Thymus (tissue), 11 donors: ENCODE measurements at regions not wholly inside any gene's neighbourhood (a gene's known extent, or its start where the extent isn't known, plus 50 kb on each side); places are given as distances from the start of the nearest gene placed in this dataset.
"Not testable (repeated sequence)": the region's sequence is repeated elsewhere in the genome, so short reads cannot be mapped to it uniquely, and the experiment has no call there.

Experiments
- DNase-seq, 9 donors: peaks; one replicate each; pipeline ENCODE4 v3.0.0-alpha.2; 2013; ENCODE audit warnings: low spot score in 9 of 9, low read depth in 6 of 9, missing footprints in 1 of 9
- H3K27ac ChIP-seq, 2 donors: one replicate each; pipeline ENCODE4 v1.5.1; 2013; ENCODE audit warnings: control low read depth in 1 of 2, low read depth in 1 of 2, low read length in 1 of 2, mild to moderate bottlenecking in 1 of 2, moderate library complexity in 1 of 2
- H3K27me3 ChIP-seq, 2 donors: one replicate each; pipeline ENCODE4 v1.5.1; 2013; ENCODE audit warnings: low read length in 1 of 2; ENCODE audit not compliant: control insufficient read depth in 2 of 2, insufficient read depth in 1 of 2
- H3K36me3 ChIP-seq, 2 donors: one replicate each; pipeline ENCODE4 v1.5.1; 2013; ENCODE audit warnings: low read length in 1 of 2, mild to moderate bottlenecking in 1 of 2, moderate library complexity in 1 of 2; ENCODE audit not compliant: control insufficient read depth in 2 of 2, insufficient read depth in 2 of 2
- H3K4me1 ChIP-seq, 2 donors: one replicate each; pipeline ENCODE4 v1.5.1; 2013; ENCODE audit warnings: low read length in 2 of 2; ENCODE audit not compliant: control insufficient read depth in 2 of 2, insufficient read depth in 2 of 2
- H3K4me3 ChIP-seq, 2 donors: one replicate each; pipeline ENCODE4 v1.5.1; 2013; ENCODE audit warnings: low read length in 2 of 2, control low read depth in 1 of 2, mild to moderate bottlenecking in 1 of 2
- H3K9me3 ChIP-seq, 2 donors: one replicate each; pipeline ENCODE4 v1.5.1; 2013; ENCODE audit warnings: low read length in 1 of 2, mild to moderate bottlenecking in 1 of 2; ENCODE audit not compliant: control insufficient read depth in 2 of 2, insufficient read depth in 1 of 2
- WGBS: extraction: QIAGEN DNeasy Blood & Tissue Kit; methylation state at CpG from one replicate; pipeline ENCODE4 v1.1.7; 2013; 5-methylcytosine and 5-hydroxymethylcytosine counted together
- donor health status: healthy.

- no peak overlapping the region for H3K27ac ChIP-seq
- 92% methylated on average over 2 of the region's 2 CpGs for WGBS
Measured at GRCh38 chr2:226544596-226545210, 254.9 kb downstream of the IRS1 start.

GRCh38 chr2:226540204-226540994, 259.2 kb downstream of the IRS1 start:
- no peaks in the 10 kb centered on the region for H3K27me3 ChIP-seq
- H3K9me3 ChIP-seq, result no peaks in the 10 kb centered on the region
- DNase-seq, result no peak
- no peaks in the 10 kb centered on the region for H3K4me1 ChIP-seq
- no peak overlapping the region for H3K27ac ChIP-seq
- H3K36me3 ChIP-seq, result no peaks in the 10 kb centered on the region
- H3K4me3 ChIP-seq, result no peak overlapping the region
- WGBS, result 83% methylated on average over 3 of the region's 3 CpGs

More at GRCh38 chr2:226544596-226545210, 254.9 kb downstream of the IRS1 start:
- no peak for DNase-seq
- Histone ChIP-seq H3K36me3 (no peaks in the 10 kb centered on the region), H3K4me3 (no peak overlapping the region), H3K4me1 (no peaks in the 10 kb centered on the region), H3K9me3 (no peaks in the 10 kb centered on the region), H3K27me3 (no peaks in the 10 kb centered on the region)

GRCh38 chr2:226536410-226536809, 263.2 kb downstream of the IRS1 start:
- H3K4me3 ChIP-seq, result no peak overlapping the region
- H3K4me1 ChIP-seq, result no peaks in the 10 kb centered on the region
- no peak overlapping the region for H3K27ac ChIP-seq
- no peaks in the 10 kb centered on the region for H3K36me3 ChIP-seq
- WGBS, result 96% methylated on average over 7 of the region's 7 CpGs
- DNase-seq, result no peak
- no peaks in the 10 kb centered on the region for H3K9me3 ChIP-seq
- H3K27me3 ChIP-seq, result no peaks in the 10 kb centered on the region

- H3K9me3 ChIP-seq, H3K27me3 ChIP-seq, H3K27ac ChIP-seq, H3K4me1 ChIP-seq, H3K36me3 ChIP-seq, DNase-seq, H3K4me3 ChIP-seq: not testable (repeated sequence)
- WGBS, result 95% methylated on average over 4 of the region's 4 CpGs
Measured at GRCh38 chr2:226532976-226533375, 266.6 kb downstream of the IRS1 start.

GRCh38 chr2:226531061-226531810, 268.4 kb downstream of the IRS1 start:
- H3K27ac ChIP-seq, result no peak overlapping the region
- no peaks in the 10 kb centered on the region for H3K9me3 ChIP-seq
- H3K4me1 ChIP-seq, result no peaks in the 10 kb centered on the region
- 93% methylated on average over 12 of the region's 12 CpGs for WGBS
- H3K27me3 ChIP-seq, result no peaks in the 10 kb centered on the region
- H3K4me3 ChIP-seq, result no peak overlapping the region
- no peak for DNase-seq
- H3K36me3 ChIP-seq, result no peaks in the 10 kb centered on the region

GRCh38 chr2:226529556-226529955, 270.1 kb downstream of the IRS1 start:
- no peaks in the 10 kb centered on the region for H3K36me3 ChIP-seq
- H3K4me3 ChIP-seq, result no peak overlapping the region
- no peaks in the 10 kb centered on the region for H3K9me3 ChIP-seq
- H3K27me3 ChIP-seq, result no peaks in the 10 kb centered on the region
- no peak overlapping the region for H3K27ac ChIP-seq
- no peaks in the 10 kb centered on the region for H3K4me1 ChIP-seq
- 93% methylated on average over 2 of the region's 2 CpGs for WGBS
- no peak for DNase-seq

GRCh38 chr2:226526716-226527115, 272.9 kb downstream of the IRS1 start:
- Histone ChIP-seq H3K4me1 (no peaks in the 10 kb centered on the region), H3K4me3 (no peak overlapping the region), H3K9me3 (no peaks in the 10 kb centered on the region), H3K36me3 (no peaks in the 10 kb centered on the region), H3K27me3 (no peaks in the 10 kb centered on the region), H3K27ac (no peak overlapping the region)
- DNase-seq, result no peak
- WGBS, result 82% methylated on average over 3 of the region's 3 CpGs

- no peaks in the 10 kb centered on the region for H3K27me3 ChIP-seq
- H3K36me3 ChIP-seq, result no peaks in the 10 kb centered on the region
- H3K9me3 ChIP-seq, result no peaks in the 10 kb centered on the region
- H3K4me3 ChIP-seq, result no peak overlapping the region
- no peak overlapping the region for H3K27ac ChIP-seq
- no peaks in the 10 kb centered on the region for H3K4me1 ChIP-seq
- WGBS, result 87% methylated on average over 2 of the region's 2 CpGs
- DNase-seq, result no peak
Measured at GRCh38 chr2:226524381-226524843, 275.2 kb downstream of the IRS1 start.

GRCh38 chr2:226520723-226521122, 278.9 kb downstream of the IRS1 start:
- no peak overlapping the region for H3K4me3 ChIP-seq
- no peaks in the 10 kb centered on the region for H3K9me3 ChIP-seq
- no peaks in the 10 kb centered on the region for H3K27me3 ChIP-seq
- DNase-seq, result no peak
- 98% methylated on average over 2 of the region's 2 CpGs for WGBS
- no peak overlapping the region for H3K27ac ChIP-seq
- no peaks in the 10 kb centered on the region for H3K36me3 ChIP-seq
- H3K4me1 ChIP-seq, result no peaks in the 10 kb centered on the region
